ENCODE measurements at regions not wholly inside any gene's neighbourhood (a gene's known extent, or its start where the extent isn't known, plus 50 kb on each side); places are given as distances from the start of the nearest gene placed in this dataset.

DNA sequence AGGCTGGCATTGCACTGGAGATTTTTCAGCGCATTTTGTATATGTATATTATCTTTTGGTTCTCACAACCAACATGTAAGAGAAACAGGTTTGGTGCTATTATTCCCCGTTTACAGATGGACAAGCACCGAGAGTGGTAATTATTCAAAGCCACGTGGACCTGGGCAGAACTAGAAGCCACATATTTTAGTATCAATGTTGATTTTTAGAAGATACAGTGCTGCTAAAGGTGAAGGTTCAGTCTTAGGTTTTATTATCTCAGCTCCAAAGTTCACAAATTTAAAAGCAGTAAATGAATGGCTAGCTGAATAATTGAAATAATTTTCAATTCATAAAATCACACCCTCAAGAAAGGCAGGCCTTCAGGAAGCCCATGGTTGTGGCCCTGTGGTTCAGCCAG lies 400.6 kb upstream of the ID2 start:
- no peak for DNase-seq

- no peak for DNase-seq
These were observed 399.7 kb upstream of the ID2 start for GRCh38 chr2:8281950-8282857.

- no peak for DNase-seq
These were observed 399.0 kb upstream of the ID2 start for GRCh38 chr2:8282858-8283252.

GRCh38 chr2:8285081-8285480 lies 396.8 kb upstream of the ID2 start:
- no peak for DNase-seq

- DNase-seq, result no peak
These were observed 396.0 kb upstream of the ID2 start for GRCh38 chr2:8285898-8286297.

DNA sequence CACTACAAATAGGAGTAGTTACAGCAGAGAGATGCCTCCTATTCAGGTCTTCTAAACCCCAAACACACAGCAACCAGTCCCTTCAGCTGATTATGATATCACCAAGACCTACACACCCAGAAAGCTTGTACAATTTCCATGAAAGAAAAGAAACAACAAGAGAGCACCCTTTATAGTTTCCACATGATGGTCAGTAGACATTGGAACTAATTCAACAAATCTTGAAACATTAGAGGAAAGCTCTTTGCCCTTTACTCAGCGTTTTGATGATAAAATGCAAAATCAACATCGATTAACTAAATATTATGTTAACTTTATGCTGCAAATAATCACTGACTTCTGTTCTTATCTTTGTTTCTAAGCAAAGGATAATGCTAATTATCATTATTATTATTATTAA lies 393.6 kb upstream of the ID2 start:
- DNase-seq, result no peak

GRCh38 chr2:8289111-8289510 lies 392.7 kb upstream of the ID2 start:
- no peak for DNase-seq

DNA sequence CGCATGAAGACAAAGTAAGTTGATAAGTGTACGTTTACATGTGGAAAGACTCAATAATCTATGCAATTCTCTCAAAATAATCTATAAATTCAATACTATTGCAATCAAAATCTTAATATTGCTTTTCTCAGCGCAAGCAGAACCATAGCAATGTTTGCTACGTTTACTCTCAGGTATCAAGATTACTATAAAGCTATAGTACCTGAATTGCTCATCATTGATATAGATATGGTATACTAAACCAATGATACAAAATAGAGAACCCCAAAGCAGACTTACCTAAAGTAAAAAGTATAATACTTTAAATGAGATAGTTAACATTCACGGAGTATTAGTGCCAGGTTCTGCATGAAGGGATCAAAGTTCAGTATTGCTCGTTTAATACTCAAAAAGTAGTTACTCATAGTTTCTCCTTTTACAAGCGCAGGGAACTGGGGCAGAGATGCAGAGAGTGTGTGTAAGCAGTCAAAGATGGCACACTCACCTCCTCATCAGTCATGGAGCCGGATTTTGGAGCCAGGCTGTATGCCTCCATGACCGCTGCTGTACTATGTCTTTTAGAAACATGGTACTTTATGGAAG lies 391.0 kb upstream of the ID2 start:
- DNase-seq, result no peak

DNA sequence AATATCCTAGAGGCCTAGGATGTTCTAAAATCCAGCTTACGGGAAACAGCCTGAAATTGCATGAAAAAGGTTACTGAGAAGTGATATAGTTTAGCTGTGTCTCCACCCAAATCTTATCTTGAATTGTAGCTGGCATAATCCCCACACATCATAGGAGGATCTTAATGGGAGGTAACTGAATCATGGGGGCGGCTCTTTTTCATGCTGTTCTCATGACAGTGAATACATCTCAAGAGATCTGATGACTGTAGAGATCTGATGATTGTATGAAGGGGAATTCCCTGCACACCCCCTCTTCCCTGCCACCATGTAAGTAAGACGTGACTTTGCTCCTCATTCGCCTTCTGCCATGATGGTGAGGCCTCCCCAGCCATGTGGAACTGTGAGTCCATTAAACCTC lies 385.6 kb upstream of the ID2 start:
- no peak for DNase-seq

DNA sequence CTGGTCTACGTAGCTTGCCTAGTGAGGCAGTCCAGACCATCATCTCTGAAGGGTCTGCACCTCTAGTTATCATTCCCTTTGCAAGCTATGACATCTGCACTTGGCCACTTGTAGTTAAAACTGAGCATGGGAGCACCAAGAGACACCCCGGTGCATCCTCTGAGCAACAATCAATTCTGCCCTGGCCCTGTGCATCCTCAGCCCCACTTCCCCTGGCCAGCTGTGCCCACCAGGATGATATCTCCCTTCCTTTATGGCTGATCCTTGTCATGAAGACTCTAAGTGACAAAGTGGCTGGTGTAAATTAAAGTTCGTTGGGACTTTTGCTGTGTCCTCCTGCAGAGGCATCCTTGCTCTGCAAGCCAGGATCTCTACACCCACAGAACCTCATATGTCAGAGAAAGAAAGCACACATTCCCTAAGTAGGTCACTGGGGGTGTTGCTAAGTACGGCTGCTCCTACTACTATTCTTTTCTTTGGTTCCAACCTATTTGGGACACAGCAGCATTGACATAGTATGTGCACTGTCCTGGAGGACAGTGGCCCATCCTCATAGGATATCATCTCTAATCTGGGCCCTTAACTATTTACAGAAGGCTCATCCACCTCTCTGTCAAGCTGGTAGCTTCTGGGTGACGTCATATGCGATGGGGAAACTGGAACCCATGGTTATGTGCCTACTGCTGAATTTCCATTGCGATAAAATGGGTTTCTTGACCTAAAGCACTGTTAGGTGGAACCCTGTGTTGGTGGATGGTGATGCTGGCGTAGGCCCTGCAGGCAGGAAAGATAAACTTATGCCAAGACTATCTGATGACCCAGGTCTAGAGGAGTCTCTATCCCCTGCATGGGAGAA lies 384.3 kb upstream of the ID2 start:
- DNase-seq, result no peak

DNA sequence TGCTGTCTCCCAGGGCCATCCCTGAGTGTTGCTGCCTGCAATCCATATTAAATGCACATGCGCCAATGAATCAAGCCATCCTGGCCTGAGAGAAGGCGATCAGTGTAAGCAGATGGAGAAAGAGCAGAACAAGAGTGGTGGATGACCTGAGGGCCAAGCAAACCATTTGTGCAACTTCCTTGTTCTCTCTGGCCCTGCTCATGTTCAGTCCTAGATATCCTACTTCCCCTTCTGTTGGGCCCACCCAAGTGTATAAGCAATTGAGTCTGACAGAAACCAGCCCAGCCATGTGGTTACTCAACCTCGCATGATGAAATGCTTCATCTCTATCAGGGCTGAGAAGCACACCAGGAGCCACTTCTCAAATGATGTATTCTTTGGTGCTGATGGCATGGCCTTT lies 383.1 kb upstream of the ID2 start:
- no peak for DNase-seq

- no peak for DNase-seq
These were observed 381.6 kb upstream of the ID2 start for GRCh38 chr2:8300216-8300615.

DNA sequence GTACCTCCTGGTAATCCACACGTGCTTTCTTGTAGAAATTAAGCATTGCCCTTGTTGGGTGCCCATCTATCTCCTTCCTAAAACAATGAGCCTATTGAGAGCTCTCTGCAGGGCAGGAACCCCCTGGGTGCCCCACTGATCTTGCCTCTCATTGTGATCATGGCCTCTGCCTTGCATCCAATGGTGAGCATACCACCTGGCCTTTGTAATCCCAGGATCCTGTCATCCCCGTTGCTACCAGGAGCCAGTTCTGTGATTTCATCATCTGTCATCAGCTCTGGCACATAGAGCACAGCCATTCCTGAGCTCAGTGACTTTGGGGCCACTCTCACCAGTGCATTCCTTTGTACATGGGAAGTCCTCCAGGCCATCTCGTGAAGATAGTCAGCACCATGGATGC lies 381.0 kb upstream of the ID2 start:
- no peak for DNase-seq

DNA sequence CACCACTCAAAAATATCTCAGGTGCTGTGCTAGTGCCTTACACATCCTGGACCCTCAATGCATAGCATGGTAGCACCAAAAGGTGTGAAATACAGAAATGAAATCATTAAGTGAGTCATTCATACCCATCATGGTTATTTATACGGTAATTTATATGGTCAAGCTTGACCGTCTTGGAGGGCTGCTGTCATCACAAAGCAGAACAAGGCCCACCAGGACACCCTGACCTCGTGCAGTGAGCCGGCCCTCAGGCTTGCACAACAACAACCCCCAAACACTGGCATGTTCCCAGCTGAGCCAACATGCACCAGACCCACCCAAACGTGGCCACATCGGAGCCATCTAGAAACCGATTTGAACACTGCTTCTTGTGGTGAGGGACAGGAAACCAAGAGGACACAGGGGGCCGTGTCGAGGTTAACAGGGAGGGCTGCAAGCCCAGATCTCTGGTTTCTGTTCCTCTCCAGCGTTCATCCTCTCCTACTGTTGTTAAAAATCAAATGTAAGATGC lies 378.5 kb upstream of the ID2 start:
- no peak for DNase-seq

GRCh38 chr2:8304821-8305766 lies 376.8 kb upstream of the ID2 start:
- DNase-seq, result no peak

DNA sequence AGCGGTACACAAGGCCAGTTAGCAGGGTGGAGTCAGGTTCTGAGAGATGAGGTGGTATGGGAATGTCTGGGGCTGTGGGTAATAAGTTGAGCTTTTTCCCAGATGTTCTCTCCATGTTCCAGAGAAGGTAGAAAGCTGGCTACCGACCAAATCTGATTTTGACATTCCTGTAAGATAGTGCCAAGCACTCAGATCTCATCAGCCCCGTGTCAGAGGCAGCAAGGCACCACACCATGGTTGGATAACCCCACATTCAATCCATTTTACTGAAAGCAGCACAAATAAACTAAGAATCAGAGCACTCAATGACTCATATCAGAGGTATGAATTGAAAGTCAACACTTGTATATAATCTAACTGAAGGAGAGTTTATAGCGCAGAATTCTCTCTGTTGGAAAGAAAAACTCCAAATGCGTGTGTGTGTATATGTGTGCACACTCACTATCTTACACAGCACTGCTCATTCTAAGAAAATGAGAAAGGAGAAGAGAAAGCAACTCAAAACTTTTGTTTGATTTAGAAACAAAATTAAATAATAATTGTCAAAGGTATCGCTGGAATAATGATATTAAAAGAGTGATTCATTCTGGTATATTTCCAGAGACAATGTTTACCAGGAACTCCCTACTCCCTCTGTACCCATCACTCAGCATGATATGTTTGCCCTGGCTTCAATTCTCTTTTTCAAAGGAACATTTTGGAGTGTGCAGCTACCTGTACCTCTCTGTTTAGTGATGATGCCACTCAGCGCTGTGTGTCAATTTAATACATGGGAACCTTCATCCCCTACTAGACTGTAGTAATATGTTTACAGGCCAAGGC lies 375.1 kb upstream of the ID2 start:
- no peak for DNase-seq

DNA sequence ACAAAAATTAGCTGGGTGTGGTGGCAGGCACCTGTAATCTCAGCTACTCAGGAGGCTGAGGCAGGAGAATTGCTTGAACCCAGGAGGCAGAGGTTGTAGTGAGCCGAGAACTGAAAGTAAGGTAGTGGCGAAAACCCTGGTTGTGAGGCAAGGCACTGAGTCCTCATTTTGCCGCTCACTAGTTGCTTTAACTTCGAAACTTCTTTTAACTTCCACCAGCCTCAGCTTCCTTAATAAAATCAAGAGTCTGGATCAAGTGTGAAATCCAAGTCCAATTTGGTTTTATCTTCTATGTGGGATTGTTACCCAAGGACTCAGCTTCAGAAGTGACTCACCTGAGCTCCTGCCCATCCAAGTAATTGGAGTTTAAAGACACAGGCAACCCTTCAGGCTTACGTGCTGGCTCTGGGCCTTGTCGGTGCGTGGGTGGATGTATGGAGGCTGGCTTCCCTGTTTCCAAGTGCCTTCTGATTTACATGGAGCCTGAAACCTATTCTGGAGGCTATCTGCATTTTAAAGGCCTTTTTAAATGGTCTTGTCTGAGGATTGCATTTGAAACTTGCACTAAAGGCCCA lies 374.2 kb upstream of the ID2 start:
- no peak for DNase-seq

GRCh38 chr2:8309131-8309530 lies 372.7 kb upstream of the ID2 start:
- no peak for DNase-seq

DNA sequence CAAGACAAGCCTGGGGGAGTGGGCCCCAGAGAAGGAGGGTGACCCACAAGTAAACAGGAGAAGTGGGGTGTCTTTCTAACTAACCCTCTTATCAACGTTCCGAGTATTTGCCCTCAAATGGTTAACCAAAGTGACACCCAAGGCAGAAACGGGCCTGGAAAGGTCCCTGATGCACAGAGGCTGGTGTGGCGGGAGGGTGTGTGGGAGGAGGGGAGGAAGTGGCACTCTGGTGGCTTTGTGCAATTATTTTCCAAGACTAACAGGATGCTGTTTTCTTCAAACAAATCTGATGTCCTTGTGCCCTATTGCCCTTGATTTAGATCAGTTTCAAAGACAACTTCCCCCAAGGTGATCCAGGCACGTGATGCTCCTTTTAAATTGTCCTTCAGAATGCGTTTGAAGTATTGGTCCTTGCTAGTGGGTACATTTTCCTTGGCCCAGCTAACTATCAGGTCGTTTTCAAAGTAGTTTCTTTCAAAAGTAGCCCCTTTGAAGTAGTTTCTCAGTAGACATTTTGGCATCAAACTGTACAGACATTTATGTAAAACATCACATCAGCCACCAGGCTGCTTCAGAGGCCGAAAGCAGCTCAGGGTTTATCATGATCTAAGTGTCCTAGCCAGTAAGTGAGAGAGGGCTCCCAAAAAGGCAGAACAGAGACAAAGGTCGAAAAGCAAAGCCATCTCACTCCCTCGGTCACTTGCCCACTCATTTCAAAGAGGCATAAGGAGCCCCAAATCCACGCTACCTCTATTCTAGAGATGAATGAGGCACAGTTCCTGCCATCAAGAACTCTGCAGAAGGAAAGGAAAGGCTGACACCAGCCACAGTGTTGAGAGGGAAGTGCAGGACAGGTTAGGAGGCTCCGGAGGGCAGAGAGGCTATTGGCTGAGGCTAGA lies 371.1 kb upstream of the ID2 start:
- DNase-seq, result no peak

DNA sequence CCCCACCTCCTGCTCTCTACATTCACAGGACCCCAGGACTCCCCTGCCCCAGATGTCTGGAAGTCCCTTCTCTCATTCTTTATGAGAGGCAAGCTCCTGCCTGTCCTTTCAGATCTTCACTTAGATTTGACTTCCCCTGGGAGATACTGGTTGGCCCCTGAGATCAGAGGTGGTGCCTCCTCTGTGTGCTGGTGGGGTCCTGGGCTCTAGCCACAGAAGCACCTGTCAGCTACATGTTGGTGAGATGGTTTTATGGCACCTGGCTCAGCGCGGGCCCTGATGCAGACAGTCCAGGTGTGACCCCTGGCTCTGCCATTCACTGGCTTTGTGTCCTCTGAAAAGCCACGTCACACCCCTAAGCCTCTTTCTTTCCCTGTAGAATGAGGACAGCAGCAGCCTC lies 369.6 kb upstream of the ID2 start:
- DNase-seq, result no peak

Measured in NCI-H187 treated with DMSO at 0.1 percent for 48 hours (cell line).